PFSK-1 (cell line): ENCODE measurements at regions not wholly inside any gene's neighbourhood (a gene's known extent, or its start where the extent isn't known, plus 50 kb on each side); places are given as distances from the start of the nearest gene placed in this dataset.

Source experiments
- FOXP2 ChIP-seq: optimal IDR thresholded peaks from 2 replicates; pipeline ENCODE3; 2011; ENCODE audit warnings: borderline replicate concordance, control low read depth, inconsistent platforms; ENCODE audit not compliant: insufficient read depth; ENCODE audit errors: extremely low read length, extremely low read depth
- POLR2AphosphoS5 ChIP-seq: IDR thresholded peaks from 2 replicates; pipeline ENCODE4 v1.6.1; 2012; ENCODE audit warnings: low read depth, mild to moderate bottlenecking, control low read depth, low read length, moderate library complexity
- REST ChIP-seq, 2 experiments: IDR thresholded peaks; 2 replicates each; pipeline versions ENCODE4 v1.6.1 to v1.8.0; 2011 to 2012; ENCODE audit warnings: low read depth in 2 of 2, low read length in 2 of 2, control low read depth in 1 of 2, inconsistent platforms in 1 of 2, mild to moderate bottlenecking in 1 of 2, moderate library complexity in 1 of 2; ENCODE audit not compliant: insufficient read depth in 1 of 2
- SIN3A ChIP-seq: IDR thresholded peaks from 2 replicates; pipeline ENCODE4 v1.6.1; 2012; ENCODE audit warnings: mild to moderate bottlenecking, low read length, moderate library complexity, borderline replicate concordance; ENCODE audit not compliant: insufficient read depth
- TAF1 ChIP-seq: IDR thresholded peaks from 2 replicates; pipeline ENCODE4 v1.6.1; 2012; ENCODE audit warnings: low read length, control low read depth, borderline replicate concordance; ENCODE audit not compliant: insufficient read depth

DNA sequence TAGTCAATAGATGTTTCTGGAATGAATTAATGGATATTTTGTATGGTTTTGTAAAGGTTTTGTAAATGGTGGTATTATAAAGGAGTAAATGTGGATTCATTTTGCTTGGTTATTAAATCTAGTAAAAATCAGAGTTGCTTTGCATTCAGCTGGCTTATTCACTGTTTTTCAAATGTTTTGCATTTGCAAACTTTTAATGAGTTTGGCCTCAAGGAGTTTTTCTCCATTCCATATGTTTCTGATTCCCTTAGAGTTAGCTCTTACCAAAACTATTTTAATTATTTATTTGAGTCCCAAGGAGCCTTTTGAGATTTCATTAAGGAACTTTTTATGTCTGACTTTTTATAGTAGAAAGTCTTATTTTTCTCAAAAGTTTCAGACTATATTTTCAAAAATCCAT is 992.2 kb downstream of the DIPK2A start:
- no peak for TF ChIP-seq FOXP2
- TF ChIP-seq SIN3A: no peak

DNA sequence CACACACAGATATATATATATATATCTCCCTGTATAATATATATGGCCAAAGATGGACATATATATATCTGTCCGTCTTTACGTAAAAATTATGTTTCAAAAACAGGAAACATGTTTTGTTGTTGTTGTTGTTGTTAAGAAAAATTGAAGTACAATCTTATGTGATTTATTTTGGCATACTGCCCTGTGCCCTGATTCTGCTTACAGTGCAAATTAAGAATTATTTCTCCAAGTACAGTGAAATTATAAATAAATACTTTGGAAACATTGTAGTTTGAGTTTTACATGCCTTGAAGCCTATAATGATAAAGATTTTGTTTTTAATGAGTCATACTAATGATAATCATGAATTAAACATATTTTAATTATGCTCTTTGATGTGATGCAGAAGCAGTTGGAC is 994.9 kb downstream of the DIPK2A start:
- TF ChIP-seq SIN3A: no peak
- TF ChIP-seq FOXP2: no peak
- TF ChIP-seq TAF1: no peak
- TF ChIP-seq REST (IDR thresholded peaks at IDR 0.05; ENCODE audit: insufficient read depth in 1 of 2, low read depth in 2 of 2, low read length in 2 of 2): no peak
- no peak for TF ChIP-seq POLR2AphosphoS5

- TF ChIP-seq FOXP2: no peak
- no peak for TF ChIP-seq SIN3A
- TF ChIP-seq TAF1: no peak
- no peak for TF ChIP-seq POLR2AphosphoS5
- TF ChIP-seq REST (IDR thresholded peaks at IDR 0.05; ENCODE audit: insufficient read depth in 1 of 2, low read depth in 2 of 2, low read length in 2 of 2): no peak
Measured at GRCh38 chr3:144968750-144969350, 997.2 kb downstream of the DIPK2A start.

- TF ChIP-seq FOXP2: no peak
- no peak for TF ChIP-seq REST (IDR thresholded peaks at IDR 0.05; ENCODE audit: insufficient read depth in 1 of 2, low read depth in 2 of 2, low read length in 2 of 2)
- no peak for TF ChIP-seq SIN3A
- no peak for TF ChIP-seq POLR2AphosphoS5
- no peak for TF ChIP-seq TAF1
Measured at GRCh38 chr3:144989807-144990206, 1018.2 kb downstream of the DIPK2A start.

GRCh38 chr3:144995856-144996255 is 1024.2 kb downstream of the DIPK2A start:
- TF ChIP-seq POLR2AphosphoS5: no peak
- no peak for TF ChIP-seq REST (IDR thresholded peaks at IDR 0.05; ENCODE audit: insufficient read depth in 1 of 2, low read depth in 2 of 2, low read length in 2 of 2)
- no peak for TF ChIP-seq SIN3A
- TF ChIP-seq TAF1: no peak
- no peak for TF ChIP-seq FOXP2

DNA sequence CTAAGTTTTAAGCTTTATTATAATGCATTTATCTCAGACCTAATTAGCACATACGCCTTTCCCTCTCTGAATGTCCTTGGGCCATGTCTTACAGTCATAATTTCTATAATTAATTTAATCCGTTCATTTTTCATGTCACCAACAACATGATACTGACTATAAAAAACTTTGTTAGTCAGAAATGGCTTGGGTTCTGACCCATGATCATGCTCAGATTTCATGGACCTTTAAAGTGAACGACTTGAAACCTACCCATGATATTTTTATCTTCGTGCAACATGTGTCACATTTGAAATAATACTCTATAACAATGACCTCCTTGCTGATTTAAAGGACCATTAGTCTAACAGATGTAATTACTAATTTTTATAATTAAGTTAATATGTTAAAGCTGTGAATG is 1033.8 kb downstream of the DIPK2A start:
- TF ChIP-seq TAF1 (no peak), POLR2AphosphoS5 (no peak), REST (IDR thresholded peaks at IDR 0.05; ENCODE audit: insufficient read depth in 1 of 2, low read depth in 2 of 2, low read length in 2 of 2) (no peak), SIN3A (no peak), FOXP2 (no peak)
